Urinary bladder (tissue), 3 donors: ENCODE measurements at regions not wholly inside any gene's neighbourhood (a gene's known extent, or its start where the extent isn't known, plus 50 kb on each side); places are given as distances from the start of the nearest gene placed in this dataset.
"Not testable (repeated sequence)": the region's sequence is repeated elsewhere in the genome, so short reads cannot be mapped to it uniquely, and the experiment has no call there.

ENCODE experiments used
- DNase-seq: peaks from one replicate; pipeline ENCODE4 v3.0.0-alpha.2; 2015; ENCODE audit errors: extremely low spot score
- H3K27ac ChIP-seq: one replicate; pipeline ENCODE4 v1.5.1; 2013; ENCODE audit warnings: low read depth, mild to moderate bottlenecking, moderate library complexity
- H3K36me3 ChIP-seq: one replicate; pipeline ENCODE4 v1.6.1; 2013; ENCODE audit warnings: mild to moderate bottlenecking, moderate library complexity; ENCODE audit not compliant: insufficient read depth
- H3K4me1 ChIP-seq: one replicate; pipeline ENCODE4 v1.6.1; 2013; ENCODE audit warnings: mild to moderate bottlenecking, moderate library complexity; ENCODE audit not compliant: insufficient read depth
- H3K4me3 ChIP-seq: one replicate; pipeline ENCODE4 v1.5.1; 2013; ENCODE audit warnings: low read depth, low read length
- WGBS: extraction: QIAGEN DNeasy Blood & Tissue Kit; methylation state at CpG from one replicate; pipeline ENCODE4 v1.1.7; 2013; 5-methylcytosine and 5-hydroxymethylcytosine counted together
- donor health status: healthy with polysubstance abuse.
- donor health status: healthy.

GRCh38 chr15:81923561-81924350 lies 122.1 kb downstream of the MEX3B start:
- no peak for DNase-seq
- no peaks in the 10 kb centered on the region for H3K4me1 ChIP-seq
- H3K27ac ChIP-seq = no peak overlapping the region
- WGBS = 57% methylated on average over 4 of the region's 4 CpGs
- no peaks in the 10 kb centered on the region for H3K36me3 ChIP-seq
- H3K4me3 ChIP-seq = no peak overlapping the region

GRCh38 chr15:81922143-81922542 lies 123.7 kb downstream of the MEX3B start:
- no peaks in the 10 kb centered on the region for H3K36me3 ChIP-seq
- H3K4me1 ChIP-seq = no peaks in the 10 kb centered on the region
- DNase-seq = no peak
- H3K4me3 ChIP-seq = no peak overlapping the region
- no peak overlapping the region for H3K27ac ChIP-seq

- Histone ChIP-seq H3K4me1 (no peaks in the 10 kb centered on the region), H3K36me3 (no peaks in the 10 kb centered on the region), H3K27ac (no peak overlapping the region), H3K4me3 (no peak overlapping the region)
- DNase-seq = no peak
- WGBS = 83% methylated on average over 1 of the region's 1 CpG
These were observed 124.7 kb downstream of the MEX3B start for GRCh38 chr15:81921163-81921562.

- not testable (repeated sequence) for H3K4me3 ChIP-seq, H3K4me1 ChIP-seq, DNase-seq, H3K36me3 ChIP-seq, H3K27ac ChIP-seq
- WGBS = 92% methylated on average over 1 of the region's 1 CpG
These were observed 127.1 kb downstream of the MEX3B start for GRCh38 chr15:81918767-81919166.

GRCh38 chr15:81916451-81916850 lies 129.4 kb downstream of the MEX3B start:
- H3K36me3 ChIP-seq = no peaks in the 10 kb centered on the region
- no peak overlapping the region for H3K4me3 ChIP-seq
- no peaks in the 10 kb centered on the region for H3K4me1 ChIP-seq
- no peak for DNase-seq
- no peak overlapping the region for H3K27ac ChIP-seq

GRCh38 chr15:81915990-81916389 lies 129.8 kb downstream of the MEX3B start:
- Histone ChIP-seq H3K27ac (no peak overlapping the region), H3K4me3 (no peak overlapping the region), H3K4me1 (no peaks in the 10 kb centered on the region), H3K36me3 (no peaks in the 10 kb centered on the region)
- 69% methylated on average over 5 of the region's 5 CpGs for WGBS
- no peak for DNase-seq

- H3K27ac ChIP-seq = no peak overlapping the region
- H3K4me3 ChIP-seq = no peak overlapping the region
- WGBS = 49% methylated on average over 7 of the region's 7 CpGs
- DNase-seq = no peak
- no peaks in the 10 kb centered on the region for H3K4me1 ChIP-seq
- H3K36me3 ChIP-seq = no peaks in the 10 kb centered on the region
These were observed 131.0 kb downstream of the MEX3B start for GRCh38 chr15:81914734-81915256.

- H3K36me3 ChIP-seq = no peaks in the 10 kb centered on the region
- H3K4me3 ChIP-seq = no peak overlapping the region
- WGBS = 76% methylated on average over 3 of the region's 3 CpGs
- DNase-seq = no peak
- H3K27ac ChIP-seq = no peak overlapping the region
- H3K4me1 ChIP-seq = no peaks in the 10 kb centered on the region
These were observed 131.5 kb downstream of the MEX3B start for GRCh38 chr15:81914333-81914732.

GRCh38 chr15:81911022-81911971 lies 134.5 kb downstream of the MEX3B start:
- Histone ChIP-seq H3K4me3 (no peak overlapping the region), H3K36me3 (no peaks in the 10 kb centered on the region), H3K4me1 (no peaks in the 10 kb centered on the region), H3K27ac (no peak overlapping the region)
- DNase-seq = no peak
- WGBS = 65% methylated on average over 8 of the region's 8 CpGs

- 54% methylated on average over 7 of the region's 7 CpGs for WGBS
- DNase-seq = no peak
- Histone ChIP-seq H3K36me3 (no peaks in the 10 kb centered on the region), H3K4me1 (no peaks in the 10 kb centered on the region), H3K4me3 (no peak overlapping the region), H3K27ac (no peak overlapping the region)
These were observed 135.3 kb downstream of the MEX3B start for GRCh38 chr15:81910355-81911021.

- no peak overlapping the region for H3K4me3 ChIP-seq
- H3K36me3 ChIP-seq = no peaks in the 10 kb centered on the region
- no peak for DNase-seq
- 42% methylated on average over 2 of the region's 2 CpGs for WGBS
- H3K27ac ChIP-seq = no peak overlapping the region
- no peaks in the 10 kb centered on the region for H3K4me1 ChIP-seq
These were observed 136.8 kb downstream of the MEX3B start for GRCh38 chr15:81909011-81909358.

GRCh38 chr15:81908111-81908510 lies 137.7 kb downstream of the MEX3B start:
- H3K27ac ChIP-seq = no peak overlapping the region
- no peaks in the 10 kb centered on the region for H3K4me1 ChIP-seq
- no peaks in the 10 kb centered on the region for H3K36me3 ChIP-seq
- no peak for DNase-seq
- no peak overlapping the region for H3K4me3 ChIP-seq
- WGBS = 74% methylated on average over 2 of the region's 2 CpGs

- WGBS = 94% methylated on average over 1 of the region's 1 CpG
These were observed 138.3 kb downstream of the MEX3B start for GRCh38 chr15:81907521-81907920.

More at GRCh38 chr15:81907521-81907920, 138.3 kb downstream of the MEX3B start:
- no peaks in the 10 kb centered on the region for H3K36me3 ChIP-seq
- no peak overlapping the region for H3K27ac ChIP-seq
- DNase-seq = no peak
- H3K4me1 ChIP-seq = no peaks in the 10 kb centered on the region
- H3K4me3 ChIP-seq = no peak overlapping the region
